Omental fat pad (tissue), 3 donors: ENCODE measurements at regions not wholly inside any gene's neighbourhood (a gene's known extent, or its start where the extent isn't known, plus 50 kb on each side); places are given as distances from the start of the nearest gene placed in this dataset.

Source experiments
- ATAC-seq: fragments of 150-250 bp; one replicate; pipeline ENCODE4 v1.9.1; 2016; ENCODE audit warnings: mild to moderate bottlenecking, moderate library complexity; ENCODE audit not compliant: low FRiP score
- DNase-seq: peaks from one replicate; pipeline ENCODE4 v3.0.0-alpha.2; 2019; ENCODE audit warnings: low spot score
- TF ChIP-seq, protein P1 (sequence below), 3 donors: fragments of 450-650 bp; IDR thresholded peaks; one replicate each; pipeline ENCODE4 v1.5.1; 2016 to 2017; ENCODE audit warnings: antibody characterized with exemption in 3 of 3, mild to moderate bottlenecking in 3 of 3, moderate library complexity in 2 of 3

DNA sequence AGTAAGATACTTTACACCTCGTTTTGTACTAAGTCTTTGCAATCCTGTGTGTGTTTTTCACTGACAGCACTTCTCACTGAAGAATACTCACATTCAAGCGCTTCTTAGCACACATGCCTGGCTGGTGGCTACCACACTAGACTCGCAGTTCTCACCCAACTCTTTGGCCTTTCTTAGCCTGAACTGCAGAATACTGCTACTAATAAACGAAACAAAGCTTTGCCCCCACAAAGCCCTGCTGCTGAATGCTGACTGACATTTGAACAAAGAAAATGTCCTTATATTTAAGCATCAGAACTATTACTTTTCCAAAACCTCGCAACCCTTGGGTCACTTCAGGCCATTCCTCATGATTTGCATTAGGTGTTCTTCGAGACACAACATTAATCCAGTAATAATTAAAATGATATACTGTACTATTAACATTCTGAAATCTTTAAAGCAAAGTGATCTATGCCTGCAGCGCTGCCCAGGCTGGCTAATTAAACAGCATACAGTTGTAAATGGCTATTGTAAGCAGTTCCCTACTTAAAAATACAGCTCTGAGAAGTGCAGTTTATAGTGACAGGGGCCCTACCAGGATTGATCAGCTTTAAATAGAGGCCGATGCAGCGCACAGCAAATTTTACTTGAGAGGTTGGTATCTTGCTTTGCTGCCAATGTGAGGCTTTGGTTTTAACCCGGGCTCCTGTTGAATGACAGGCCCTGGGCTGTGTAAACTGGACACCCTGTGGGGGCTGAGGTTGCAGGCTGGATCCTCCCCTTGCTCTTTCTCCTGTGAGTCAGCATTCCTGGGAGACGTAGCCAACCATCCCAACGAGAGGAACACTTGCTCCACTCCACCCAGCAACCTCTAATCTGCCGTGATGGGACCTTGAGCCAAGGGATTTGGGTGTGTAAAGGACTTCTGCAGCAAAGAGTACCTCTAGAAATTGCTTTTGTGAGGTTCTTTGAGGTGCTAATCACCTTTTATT, 899.0 kb downstream of the TFAP2A start:
- TF ChIP-seq, protein P1, sequence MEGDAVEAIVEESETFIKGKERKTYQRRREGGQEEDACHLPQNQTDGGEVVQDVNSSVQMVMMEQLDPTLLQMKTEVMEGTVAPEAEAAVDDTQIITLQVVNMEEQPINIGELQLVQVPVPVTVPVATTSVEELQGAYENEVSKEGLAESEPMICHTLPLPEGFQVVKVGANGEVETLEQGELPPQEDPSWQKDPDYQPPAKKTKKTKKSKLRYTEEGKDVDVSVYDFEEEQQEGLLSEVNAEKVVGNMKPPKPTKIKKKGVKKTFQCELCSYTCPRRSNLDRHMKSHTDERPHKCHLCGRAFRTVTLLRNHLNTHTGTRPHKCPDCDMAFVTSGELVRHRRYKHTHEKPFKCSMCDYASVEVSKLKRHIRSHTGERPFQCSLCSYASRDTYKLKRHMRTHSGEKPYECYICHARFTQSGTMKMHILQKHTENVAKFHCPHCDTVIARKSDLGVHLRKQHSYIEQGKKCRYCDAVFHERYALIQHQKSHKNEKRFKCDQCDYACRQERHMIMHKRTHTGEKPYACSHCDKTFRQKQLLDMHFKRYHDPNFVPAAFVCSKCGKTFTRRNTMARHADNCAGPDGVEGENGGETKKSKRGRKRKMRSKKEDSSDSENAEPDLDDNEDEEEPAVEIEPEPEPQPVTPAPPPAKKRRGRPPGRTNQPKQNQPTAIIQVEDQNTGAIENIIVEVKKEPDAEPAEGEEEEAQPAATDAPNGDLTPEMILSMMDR (IDR thresholded peaks at IDR 0.05) = no peak
- DNase-seq (no peak), ATAC-seq (peak; percentile 97)

DNA sequence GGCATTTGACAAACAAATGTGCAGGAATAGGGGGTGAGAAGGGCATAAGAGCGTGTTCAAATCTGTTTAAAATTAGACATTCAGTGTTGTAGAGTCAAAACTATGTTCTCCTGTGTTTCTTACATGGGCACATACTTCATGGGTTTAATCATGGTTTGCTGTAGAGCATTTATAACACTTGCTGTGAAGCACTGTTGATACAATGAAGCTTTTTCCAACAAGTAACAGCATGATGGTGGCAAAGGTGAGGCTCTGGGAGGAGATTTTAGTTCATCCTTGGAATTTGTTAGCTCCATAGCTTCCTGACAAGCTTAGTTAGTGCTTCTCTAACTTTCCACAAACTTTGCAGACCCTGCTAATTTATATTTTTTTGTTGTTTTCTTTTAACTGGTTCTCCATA, 900.7 kb downstream of the TFAP2A start:
- DNase-seq = no peak
- TF ChIP-seq, protein P1 (IDR thresholded peaks at IDR 0.05) = no peak
- no peak for ATAC-seq

DNA sequence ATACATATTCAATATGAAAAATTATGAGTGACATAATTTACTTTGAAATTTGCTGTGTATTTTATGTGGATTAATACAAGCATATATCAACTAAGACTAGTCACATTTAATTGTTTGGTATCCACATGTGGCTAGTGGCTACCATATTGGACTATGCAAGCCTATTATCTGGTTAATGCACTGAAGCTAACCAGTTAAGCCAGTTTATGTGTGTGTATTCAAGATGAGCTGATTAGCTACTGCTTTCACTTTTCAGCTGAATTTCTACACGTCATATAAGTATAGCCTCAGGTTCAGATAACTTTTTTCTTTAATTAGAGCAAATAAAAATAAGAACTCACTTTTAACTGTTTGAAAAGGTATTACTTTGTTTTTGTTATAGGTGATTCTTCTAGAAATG, 903.7 kb downstream of the TFAP2A start:
- no peak for DNase-seq
- TF ChIP-seq, protein P1 (IDR thresholded peaks at IDR 0.05) = no peak

DNA sequence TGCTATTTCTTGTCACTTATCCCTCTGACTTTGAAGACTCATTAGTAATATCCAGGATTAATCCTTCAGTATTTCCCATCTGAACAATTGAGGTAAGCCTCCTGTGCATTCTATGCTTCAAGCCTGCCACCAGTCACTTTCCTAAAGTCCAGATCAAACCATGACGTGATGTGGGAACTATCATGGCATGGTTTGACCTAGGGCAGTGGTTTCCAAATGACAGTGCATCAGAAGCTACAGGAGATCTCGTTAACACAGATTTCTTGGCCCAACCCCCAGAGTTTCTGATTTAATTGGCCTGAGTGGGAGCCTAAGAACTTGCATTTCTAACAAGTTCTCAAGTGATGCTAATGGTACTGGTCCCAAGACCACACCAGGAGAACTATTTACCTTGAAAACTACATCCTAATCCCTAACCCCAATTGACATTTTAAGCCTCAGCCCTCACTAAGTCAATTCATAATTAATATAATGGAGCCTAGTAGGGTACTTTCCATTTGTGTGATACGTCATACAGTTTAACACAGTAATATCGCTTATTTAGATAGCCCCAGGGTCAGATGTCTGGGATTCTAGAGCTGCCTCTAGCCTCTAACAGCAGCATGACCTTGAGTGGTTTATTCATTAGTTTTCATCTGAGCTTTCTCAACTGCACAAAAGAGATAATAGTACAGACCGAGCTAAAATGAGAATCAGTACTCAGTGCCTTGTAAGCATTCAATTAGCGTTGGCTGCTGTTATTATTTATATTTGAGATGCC, 907.6 kb downstream of the TFAP2A start:
- TF ChIP-seq, protein P1 (IDR thresholded peaks at IDR 0.05) = no peak
- no peak for DNase-seq
- no peak for ATAC-seq

More for the DNA sequence above, 903.7 kb downstream of the TFAP2A start:
- ATAC-seq = no peak

DNA sequence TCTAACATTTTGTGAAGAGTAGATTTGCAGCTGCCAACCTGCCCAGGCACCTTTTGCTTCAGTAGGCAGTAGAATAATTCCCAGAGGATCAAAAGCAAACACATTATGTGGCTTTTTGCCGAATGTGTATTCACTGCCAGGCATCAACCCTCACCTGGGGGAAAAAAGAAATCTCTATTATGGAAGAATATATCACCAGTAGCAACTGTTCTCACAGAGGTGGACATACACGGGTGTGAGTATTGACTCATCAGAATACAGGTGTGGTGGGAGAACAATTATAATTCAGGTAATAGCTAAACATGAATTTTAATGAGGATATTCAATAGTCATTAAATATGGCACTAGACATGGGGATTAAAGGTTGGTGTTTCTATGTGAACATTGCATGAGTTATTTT, 910.7 kb downstream of the TFAP2A start:
- DNase-seq (no peak), ATAC-seq (no peak)
- TF ChIP-seq, protein P1 (IDR thresholded peaks at IDR 0.05) = no peak

DNA sequence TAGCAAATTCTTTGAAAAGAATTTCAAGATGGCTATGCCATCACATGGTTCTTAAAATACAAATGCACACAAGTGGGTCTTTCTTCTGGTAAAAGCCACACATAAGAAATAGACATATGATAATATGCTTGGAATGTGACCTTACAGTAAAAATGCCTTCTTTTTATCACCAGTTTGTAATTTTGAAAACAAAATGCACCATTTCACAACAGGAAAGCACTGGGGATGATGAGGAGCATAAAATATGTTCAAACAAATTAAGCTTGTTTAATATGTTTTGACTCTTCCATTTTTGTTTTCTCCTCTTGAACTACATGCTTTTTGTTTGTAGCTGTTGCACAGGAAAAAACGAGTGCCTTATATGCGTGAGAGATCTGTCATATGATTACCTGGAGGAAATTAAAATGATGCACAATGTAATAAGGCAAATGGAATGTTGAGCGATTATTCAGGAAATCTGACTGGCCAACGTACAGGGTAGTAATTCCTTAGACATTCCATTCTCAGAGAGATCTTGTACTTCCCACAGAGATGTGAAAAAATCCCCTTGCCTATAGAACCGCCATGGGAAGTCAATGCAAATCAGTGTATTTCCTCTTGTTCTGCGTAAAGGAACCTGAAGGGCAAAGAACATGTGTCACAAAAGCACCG, 911.6 kb downstream of the TFAP2A start:
- TF ChIP-seq, protein P1 (IDR thresholded peaks at IDR 0.05) = no peak
- DNase-seq (no peak), ATAC-seq (peak; percentile 19)
